Small intestine (tissue), 7 donors: ENCODE measurements at regions not wholly inside any gene's neighbourhood (a gene's known extent, or its start where the extent isn't known, plus 50 kb on each side); places are given as distances from the start of the nearest gene placed in this dataset.

Source experiments
- DNase-seq, 2 donors: peaks; one replicate each; pipeline versions ENCODE4 v3.0.0 to v3.0.0-alpha.2; 2013
- FAIRE-seq: peaks from 2 replicates; lab custom pipeline; 2012; peaks lifted over from hg19 to GRCh38; lab: Jason Lieb, UNC
- H3K27ac ChIP-seq, 3 donors: one replicate each; pipeline ENCODE4 v1.5.1; 2013; ENCODE audit warnings: low read length in 2 of 3, mild to moderate bottlenecking in 2 of 3, control low read depth in 1 of 3, inconsistent platforms in 1 of 3, low read depth in 1 of 3, moderate library complexity in 1 of 3
- H3K27me3 ChIP-seq, 3 donors: one replicate each; pipeline ENCODE4 v1.6.1; 2013; ENCODE audit warnings: low read length in 3 of 3, inconsistent platforms in 1 of 3; ENCODE audit not compliant: control insufficient read depth in 3 of 3, insufficient read depth in 3 of 3
- H3K36me3 ChIP-seq, 3 donors: one replicate each; pipeline ENCODE4 v1.6.1; 2013; ENCODE audit warnings: low read length in 3 of 3, inconsistent platforms in 1 of 3, low read depth in 1 of 3, mild to moderate bottlenecking in 1 of 3, moderate library complexity in 1 of 3; ENCODE audit not compliant: control insufficient read depth in 3 of 3, insufficient read depth in 2 of 3
- H3K4me1 ChIP-seq, 3 donors: one replicate each; pipeline ENCODE4 v1.6.1; 2013; ENCODE audit warnings: low read length in 2 of 3, inconsistent platforms in 1 of 3, low read depth in 1 of 3, mild to moderate bottlenecking in 1 of 3, moderate library complexity in 1 of 3; ENCODE audit not compliant: control insufficient read depth in 3 of 3, insufficient read depth in 2 of 3
- H3K4me3 ChIP-seq, 3 donors: one replicate each; pipeline ENCODE4 v1.5.1; 2013; ENCODE audit warnings: low read length in 3 of 3, control low read depth in 1 of 3, inconsistent platforms in 1 of 3, low read depth in 1 of 3, mild to moderate bottlenecking in 1 of 3, moderate library complexity in 1 of 3
- H3K9me3 ChIP-seq, 2 donors: one replicate each; pipeline ENCODE4 v1.6.1; 2013; ENCODE audit warnings: low read depth in 1 of 2, low read length in 1 of 2; ENCODE audit not compliant: control insufficient read depth in 2 of 2, insufficient read depth in 1 of 2
- WGBS, 3 donors: extraction: QIAGEN DNeasy Blood & Tissue Kit; methylation state at CpG; one replicate each; pipeline ENCODE4 v1.1.7; 2013; 5-methylcytosine and 5-hydroxymethylcytosine counted together
- donor health status: healthy with polysubstance abuse.
- donor health status: control.
- donor health status: control.
- donor health status: Bipolar disorder and iron deficiency.
- donor health status: healthy.

DNA sequence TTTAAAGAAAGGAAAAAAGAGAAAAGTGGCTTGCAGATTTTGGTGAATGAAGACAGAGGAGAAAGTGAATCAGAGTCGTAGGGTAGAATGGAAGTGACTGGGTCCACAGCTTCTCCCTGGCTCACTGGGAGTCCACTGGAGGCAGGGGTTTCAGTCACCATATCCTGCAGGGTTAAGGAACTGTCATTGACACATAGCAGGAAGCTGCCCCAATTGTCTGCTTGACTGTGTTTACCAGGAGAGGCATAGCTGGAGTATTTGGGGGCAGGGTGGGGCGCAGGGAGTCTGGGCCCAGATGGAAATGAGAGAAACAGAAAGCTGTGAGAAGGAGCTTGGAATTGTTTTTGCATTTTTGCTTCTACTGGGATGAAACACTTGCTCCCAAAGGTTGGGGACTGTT is 228.8 kb upstream of the CSF3R start:
- no peak for DNase-seq
- H3K27ac ChIP-seq = no peak overlapping the region
- no peaks in the 10 kb centered on the region for H3K4me1 ChIP-seq
- H3K4me3 ChIP-seq = no peak overlapping the region
- no peaks in the 10 kb centered on the region for H3K9me3 ChIP-seq
- peaks cover 0 to 20% (median 2%) of the 10 kb centered on the region in 3 donors for H3K27me3 ChIP-seq
- FAIRE-seq = no peak
- 20 to 35% (median 20%) methylated on average over 2 of the region's 2 CpGs for WGBS, 3 donors
- H3K36me3 ChIP-seq = no peaks in the 10 kb centered on the region

DNA sequence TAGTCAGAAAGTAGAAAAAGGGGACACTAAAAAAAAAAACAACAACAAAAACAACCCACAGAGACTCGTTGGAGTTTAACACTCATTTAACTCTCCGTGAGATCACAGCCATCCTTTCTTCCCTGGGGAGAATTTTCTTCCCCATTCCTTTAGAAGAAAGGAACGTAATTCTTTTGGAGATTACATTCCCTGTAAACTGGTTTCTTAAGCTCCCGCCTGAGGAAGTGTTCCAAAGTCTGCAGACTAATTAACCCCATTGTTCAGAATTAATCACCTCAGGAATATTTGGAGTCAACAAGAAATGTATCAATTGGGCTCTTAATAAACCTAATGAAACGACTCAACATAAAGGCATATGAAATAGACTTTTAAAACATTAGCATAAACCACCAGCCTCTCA is 228.2 kb upstream of the CSF3R start:
- Histone ChIP-seq H3K27me3 (peaks cover 0 to 20% (median 2%) of the 10 kb centered on the region in 3 donors), H3K9me3 (no peaks in the 10 kb centered on the region), H3K4me3 (no peak overlapping the region), H3K27ac (no peak overlapping the region), H3K4me1 (no peaks in the 10 kb centered on the region), H3K36me3 (no peaks in the 10 kb centered on the region)
- WGBS, 3 donors = 6 to 10% (median 10%) methylated on average over 5 of the region's 5 CpGs
- FAIRE-seq (no peak), DNase-seq (no peak)

DNA sequence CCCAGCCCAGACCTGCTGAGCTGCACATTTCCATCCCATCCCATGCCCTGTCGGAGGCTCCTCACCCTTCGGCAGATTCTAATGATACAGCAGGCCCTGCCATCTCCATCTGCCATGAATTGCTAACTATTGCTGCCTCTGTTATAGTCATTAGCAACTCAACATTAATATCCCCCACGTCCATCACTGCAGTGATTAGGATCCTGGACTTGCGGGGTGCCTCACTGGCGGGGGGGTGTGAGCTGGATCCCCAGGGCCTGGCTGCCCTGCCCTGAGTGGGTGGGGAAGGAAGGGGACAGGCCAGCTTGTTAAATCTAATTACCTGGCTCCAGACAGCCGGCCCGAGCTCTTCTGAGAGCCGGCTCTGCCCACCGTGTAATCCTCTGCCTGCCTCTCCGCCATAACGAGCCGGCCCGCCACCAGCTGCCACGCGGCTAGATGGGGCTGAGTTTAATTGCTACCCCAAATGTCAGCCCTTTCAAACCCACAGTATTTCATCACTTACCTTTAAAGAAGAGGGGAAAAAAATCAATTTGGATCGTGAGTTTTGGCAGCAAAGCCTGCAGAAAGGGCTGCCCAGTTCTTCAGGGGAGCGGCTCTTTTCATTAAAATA is 227.3 kb upstream of the CSF3R start:
- peaks cover 0 to 20% (median 2%) of the 10 kb centered on the region in 3 donors for H3K27me3 ChIP-seq

GRCh38 chr1:36708587-36708986 is 225.9 kb upstream of the CSF3R start:
- WGBS, 3 donors = 82 to 86% (median 85%) methylated on average over 7 of the region's 7 CpGs
- peaks cover 0 to 20% (median 2%) of the 10 kb centered on the region in 3 donors for H3K27me3 ChIP-seq
- no peaks in the 10 kb centered on the region for H3K4me1 ChIP-seq
- no peaks in the 10 kb centered on the region for H3K36me3 ChIP-seq
- H3K27ac ChIP-seq = no peak overlapping the region
- no peak overlapping the region for H3K4me3 ChIP-seq
- FAIRE-seq (no peak), DNase-seq (no peak)
- no peaks in the 10 kb centered on the region for H3K9me3 ChIP-seq

More for the DNA sequence above, 227.3 kb upstream of the CSF3R start:
- no peaks in the 10 kb centered on the region for H3K4me1 ChIP-seq
- 54 to 65% (median 57%) methylated on average over 17 of the region's 17 CpGs for WGBS, 3 donors
- H3K27ac ChIP-seq = no peak overlapping the region
- FAIRE-seq = no peak
- DNase-seq = no peak
- H3K9me3 ChIP-seq = no peaks in the 10 kb centered on the region
- H3K36me3 ChIP-seq = no peaks in the 10 kb centered on the region
- no peak overlapping the region for H3K4me3 ChIP-seq

DNA sequence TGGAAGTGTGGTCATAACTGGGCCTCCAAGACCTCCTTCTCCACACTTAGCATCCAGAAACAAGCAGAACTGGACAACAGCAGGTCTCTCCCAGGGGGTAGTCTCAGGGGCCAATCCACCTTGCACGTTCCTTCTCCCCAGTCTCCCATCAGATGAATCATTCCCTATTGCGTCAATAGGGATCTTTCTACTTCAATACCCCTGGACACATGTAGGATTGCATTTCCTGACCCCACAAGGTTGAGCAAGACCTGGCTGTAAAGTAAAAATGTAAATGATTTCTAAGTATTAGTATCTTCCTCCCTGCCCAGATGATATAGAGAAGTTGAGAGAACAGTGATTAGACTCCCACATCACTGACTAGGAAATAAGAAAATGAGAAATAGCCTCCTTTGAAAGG is 224.5 kb upstream of the CSF3R start:
- H3K4me3 ChIP-seq = no peak overlapping the region
- H3K36me3 ChIP-seq = no peaks in the 10 kb centered on the region
- no peak overlapping the region for H3K27ac ChIP-seq
- FAIRE-seq = no peak
- H3K4me1 ChIP-seq = no peaks in the 10 kb centered on the region
- DNase-seq = no peak
- H3K27me3 ChIP-seq = peaks cover 0 to 19% (median 0%) of the 10 kb centered on the region in 3 donors
- no peaks in the 10 kb centered on the region for H3K9me3 ChIP-seq
- WGBS, 3 donors = 55 to 71% (median 56%) methylated on average over 2 of the region's 2 CpGs

DNA sequence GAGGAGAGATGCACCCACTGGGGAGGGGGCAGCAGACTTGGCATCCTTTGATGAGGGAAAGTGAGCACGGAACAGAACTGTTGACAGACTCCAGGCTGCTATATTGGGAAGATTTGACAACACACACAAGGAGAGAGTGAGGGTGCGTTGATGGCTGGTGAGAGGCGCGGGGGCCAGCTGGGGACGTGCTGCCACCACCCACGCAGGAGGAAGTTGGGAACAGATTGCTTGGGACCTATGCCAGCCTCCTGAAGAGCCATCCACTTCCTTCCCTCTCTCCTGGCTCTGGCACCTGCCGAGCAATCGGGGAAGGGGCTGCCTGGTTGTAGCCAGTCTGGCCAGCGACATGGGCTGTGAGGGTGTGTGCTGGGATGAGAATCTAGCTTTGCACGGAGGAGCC is 223.7 kb upstream of the CSF3R start:
- FAIRE-seq (no peak), DNase-seq (no peak)
- Histone ChIP-seq H3K4me1 (no peaks in the 10 kb centered on the region), H3K9me3 (no peaks in the 10 kb centered on the region), H3K36me3 (no peaks in the 10 kb centered on the region), H3K27ac (no peak overlapping the region), H3K4me3 (no peak overlapping the region), H3K27me3 (peaks cover 0 to 15% (median 0%) of the 10 kb centered on the region in 3 donors)
- 34 to 51% (median 40%) methylated on average over 10 of the region's 10 CpGs for WGBS, 3 donors

DNA sequence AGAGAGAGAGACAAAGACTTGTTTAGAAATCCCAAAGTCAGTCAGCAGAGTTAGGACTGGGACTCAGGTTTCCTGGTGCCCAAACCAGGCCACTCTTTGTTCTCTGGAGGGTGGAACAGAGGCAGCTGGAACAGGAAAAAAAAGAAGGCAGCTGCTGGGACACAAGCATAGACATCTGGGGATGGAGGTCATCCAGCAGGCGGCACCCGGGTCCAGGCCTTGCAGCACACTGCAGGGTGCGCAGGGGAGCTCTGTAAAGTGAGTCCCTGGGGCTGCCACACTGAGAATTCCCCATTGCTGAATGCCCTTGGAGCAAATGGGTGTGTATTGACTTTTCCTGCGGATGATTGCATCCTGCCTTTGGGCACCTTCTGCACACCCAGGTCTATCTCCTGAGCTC is 222.9 kb upstream of the CSF3R start:
- Histone ChIP-seq H3K4me1 (no peaks in the 10 kb centered on the region), H3K36me3 (no peaks in the 10 kb centered on the region), H3K27ac (no peak overlapping the region), H3K4me3 (no peak overlapping the region), H3K9me3 (no peaks in the 10 kb centered on the region), H3K27me3 (peaks cover 0 to 14% (median 0%) of the 10 kb centered on the region in 3 donors)
- DNase-seq = no peak
- FAIRE-seq = no peak
- WGBS, 3 donors = 44 to 75% (median 53%) methylated on average over 4 of the region's 4 CpGs

DNA sequence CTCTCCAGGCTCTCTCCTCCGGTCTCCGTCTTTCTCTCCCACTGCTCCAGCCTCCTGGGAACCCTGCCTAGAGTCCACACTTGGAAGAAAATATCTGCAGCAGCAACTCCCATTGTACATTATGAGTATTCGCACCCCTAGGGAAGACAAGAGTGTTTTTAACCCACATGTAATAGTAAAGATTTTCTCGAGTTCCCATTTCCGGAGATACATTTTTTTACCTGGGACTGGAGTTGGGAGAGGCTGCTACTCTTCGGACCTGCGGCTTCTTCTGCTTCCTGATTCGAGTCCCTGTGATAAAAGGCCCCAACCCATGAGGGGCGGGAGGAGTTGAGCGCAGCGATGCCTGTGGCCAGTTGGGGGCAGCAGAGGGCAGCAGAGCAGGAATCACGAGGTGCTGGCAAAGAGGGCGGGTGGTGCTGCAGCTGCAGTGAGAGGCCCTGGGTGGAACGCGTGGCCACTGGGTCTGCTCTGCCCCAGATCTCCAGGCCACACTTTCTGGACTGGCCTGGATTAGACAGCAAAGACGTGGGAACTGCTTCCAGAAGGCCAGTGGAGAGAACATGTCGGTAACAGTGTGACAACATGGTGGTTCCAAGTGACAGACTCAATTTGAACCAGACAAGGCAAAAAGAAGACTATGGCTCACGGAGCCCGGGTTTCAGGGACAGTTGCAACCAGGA is 221.0 kb upstream of the CSF3R start:
- Histone ChIP-seq H3K4me3 (no peak overlapping the region), H3K27me3 (no peaks in the 10 kb centered on the region), H3K36me3 (no peaks in the 10 kb centered on the region), H3K9me3 (no peaks in the 10 kb centered on the region), H3K27ac (no peak overlapping the region), H3K4me1 (no peaks in the 10 kb centered on the region)
- peak; percentile 67 to 86 for DNase-seq
- no peak for FAIRE-seq
- WGBS, 3 donors = 18 to 23% (median 21%) methylated on average over 19 of the region's 19 CpGs
